ENCODE measurements at regions not wholly inside any gene's neighbourhood (a gene's known extent, or its start where the extent isn't known, plus 50 kb on each side); places are given as distances from the start of the nearest gene placed in this dataset.

GRCh38 chr3:117892431-117892841 is 1142.2 kb downstream of the IGSF11 start:
- H3K4me3 ChIP-seq = no peak overlapping the region
- no peak for TF ChIP-seq Cebpa-rat (IDR thresholded peaks at IDR 0.05)
- no peaks in the 10 kb centered on the region for H3K36me3 ChIP-seq
- no peaks in the 10 kb centered on the region for H3K27me3 ChIP-seq
- peaks cover 0 to 32% (median 20%) of the 10 kb centered on the region in 10 experiments; a peak in 17 of 20 replicates for H3K4me1 ChIP-seq
- no peak overlapping the region for H3K4me2 ChIP-seq
- H3K9ac ChIP-seq = no peak overlapping the region
- H3K9me3 ChIP-seq (replicated peaks in 1 of 11) = peaks cover 6 to 36% (median 22%) of the 10 kb centered on the region in 11 experiments
- no peaks in the 10 kb centered on the region for H4K20me1 ChIP-seq
- H3K27ac ChIP-seq = no peak overlapping the region

- H3K9ac ChIP-seq = no peak overlapping the region
- H3K36me3 ChIP-seq = no peaks in the 10 kb centered on the region
- H3K4me2 ChIP-seq = no peak overlapping the region
- peaks cover 11 to 42% (median 28%) of the 10 kb centered on the region in 11 experiments for H3K9me3 ChIP-seq (replicated peaks in 1 of 11)
- H4K20me1 ChIP-seq = no peaks in the 10 kb centered on the region
- peaks cover 0 to 26% (median 14%) of the 10 kb centered on the region in 10 experiments; a peak in 17 of 20 replicates for H3K4me1 ChIP-seq
- H3K27ac ChIP-seq = no peak overlapping the region
- TF ChIP-seq Cebpa-rat (IDR thresholded peaks at IDR 0.05) = no peak
- no peaks in the 10 kb centered on the region for H3K27me3 ChIP-seq
- H3K4me3 ChIP-seq = no peak overlapping the region
Measured at GRCh38 chr3:117893001-117893400, 1141.6 kb downstream of the IGSF11 start.

GRCh38 chr3:117893638-117894037 is 1141.0 kb downstream of the IGSF11 start:
- H3K36me3 ChIP-seq = no peaks in the 10 kb centered on the region
- H3K4me1 ChIP-seq = peaks cover 0 to 20% (median 8%) of the 10 kb centered on the region in 10 experiments; a peak in 14 of 20 replicates
- no peaks in the 10 kb centered on the region for H4K20me1 ChIP-seq
- no peak overlapping the region for H3K9ac ChIP-seq
- H3K27me3 ChIP-seq = no peaks in the 10 kb centered on the region
- peaks cover 15 to 46% (median 32%) of the 10 kb centered on the region in 11 experiments for H3K9me3 ChIP-seq (replicated peaks in 1 of 11)
- no peak for TF ChIP-seq Cebpa-rat (IDR thresholded peaks at IDR 0.05)
- H3K27ac ChIP-seq = no peak overlapping the region
- H3K4me2 ChIP-seq = peak overlapping the region in 6 of 11 experiments; percentile 3 to 20 (median 14); a peak in 4 of 22 replicates
- no peak overlapping the region for H3K4me3 ChIP-seq

- no peak for TF ChIP-seq Cebpa-rat (IDR thresholded peaks at IDR 0.05)
Measured at GRCh38 chr3:117898722-117899522, 1135.7 kb downstream of the IGSF11 start.

GRCh38 chr3:117903226-117903625 is 1131.4 kb downstream of the IGSF11 start:
- Histone ChIP-seq H3K27ac (no peak overlapping the region), H3K9ac (no peak overlapping the region), H3K4me1 (no peaks in the 10 kb centered on the region), H3K9me3 (replicated peaks in 1 of 11) (peaks cover under 1 to 8% (median 2%) of the 10 kb centered on the region in 11 experiments; a peak in 14 of 22 replicates), H3K27me3 (no peaks in the 10 kb centered on the region), H4K20me1 (no peaks in the 10 kb centered on the region), H3K4me2 (no peak overlapping the region), H3K4me3 (no peak overlapping the region), H3K36me3 (no peaks in the 10 kb centered on the region)
- no peak for TF ChIP-seq Cebpa-rat (IDR thresholded peaks at IDR 0.05)

More at GRCh38 chr3:117898722-117899522, 1135.7 kb downstream of the IGSF11 start:
- Histone ChIP-seq H3K36me3 (no peaks in the 10 kb centered on the region), H3K9me3 (replicated peaks in 1 of 11) (peaks cover 15 to 32% (median 23%) of the 10 kb centered on the region in 11 experiments), H3K9ac (no peak overlapping the region), H3K27me3 (no peaks in the 10 kb centered on the region), H3K27ac (no peak overlapping the region), H3K4me3 (no peak overlapping the region), H3K4me2 (no peak overlapping the region), H4K20me1 (no peaks in the 10 kb centered on the region), H3K4me1 (peaks cover 0 to 3% (median under 1%) of the 10 kb centered on the region in 10 experiments; a peak in 6 of 20 replicates)

- no peaks in the 10 kb centered on the region for H3K9me3 ChIP-seq (replicated peaks in 1 of 11)
- no peak for TF ChIP-seq Cebpa-rat (IDR thresholded peaks at IDR 0.05)
- no peak overlapping the region for H3K9ac ChIP-seq
- no peaks in the 10 kb centered on the region for H3K27me3 ChIP-seq
- H3K4me2 ChIP-seq = no peak overlapping the region
- H4K20me1 ChIP-seq = no peaks in the 10 kb centered on the region
- H3K4me1 ChIP-seq = no peaks in the 10 kb centered on the region
- no peaks in the 10 kb centered on the region for H3K36me3 ChIP-seq
- no peak overlapping the region for H3K4me3 ChIP-seq
- H3K27ac ChIP-seq = no peak overlapping the region
Measured at GRCh38 chr3:117910820-117911521, 1123.7 kb downstream of the IGSF11 start.

GRCh38 chr3:117912352-117912751 is 1122.3 kb downstream of the IGSF11 start:
- Histone ChIP-seq H3K27me3 (no peaks in the 10 kb centered on the region), H3K4me1 (no peaks in the 10 kb centered on the region), H3K4me3 (no peak overlapping the region), H3K27ac (no peak overlapping the region), H3K36me3 (no peaks in the 10 kb centered on the region), H3K9me3 (replicated peaks in 1 of 11) (no peaks in the 10 kb centered on the region), H3K9ac (no peak overlapping the region), H4K20me1 (no peaks in the 10 kb centered on the region), H3K4me2 (no peak overlapping the region)
- no peak for TF ChIP-seq Cebpa-rat (IDR thresholded peaks at IDR 0.05)

- no peak overlapping the region for H3K4me3 ChIP-seq
- no peak overlapping the region for H3K4me2 ChIP-seq
- no peaks in the 10 kb centered on the region for H3K27me3 ChIP-seq
- H3K27ac ChIP-seq = no peak overlapping the region
- no peaks in the 10 kb centered on the region for H3K4me1 ChIP-seq
- no peak for TF ChIP-seq Cebpa-rat (IDR thresholded peaks at IDR 0.05)
- no peaks in the 10 kb centered on the region for H4K20me1 ChIP-seq
- H3K9ac ChIP-seq = no peak overlapping the region
- H3K9me3 ChIP-seq (replicated peaks in 1 of 11) = no peaks in the 10 kb centered on the region
- no peaks in the 10 kb centered on the region for H3K36me3 ChIP-seq
Measured at GRCh38 chr3:117914540-117915100, 1120.0 kb downstream of the IGSF11 start.

- no peak for TF ChIP-seq Cebpa-rat (IDR thresholded peaks at IDR 0.05)
- Histone ChIP-seq H3K27ac (no peak overlapping the region), H3K36me3 (no peaks in the 10 kb centered on the region), H3K4me1 (no peaks in the 10 kb centered on the region), H3K4me2 (no peak overlapping the region), H3K4me3 (no peak overlapping the region), H3K9ac (no peak overlapping the region), H4K20me1 (no peaks in the 10 kb centered on the region), H3K9me3 (replicated peaks in 1 of 11) (no peaks in the 10 kb centered on the region), H3K27me3 (no peaks in the 10 kb centered on the region)
Measured at GRCh38 chr3:117916839-117917238, 1117.8 kb downstream of the IGSF11 start.
